H1 (cell line): ENCODE measurements at regions not wholly inside any gene's neighbourhood (a gene's known extent, or its start where the extent isn't known, plus 50 kb on each side); places are given as distances from the start of the nearest gene placed in this dataset.

Experiments used
- HDAC2 ChIP-seq, 2 experiments: fragments of 300-600 bp in 1 of 2; sonication (generic) in 1 of 2; IDR thresholded peaks; 2 replicates each; pipeline ENCODE4 v1.6.1; 2011 to 2012; ENCODE audit warnings: low read depth in 2 of 2, low read length in 2 of 2, mild to moderate bottlenecking in 2 of 2, moderate library complexity in 2 of 2, borderline replicate concordance in 1 of 2, inconsistent platforms in 1 of 2
- PHF8 ChIP-seq: fragments of 200-600 bp; sonication (generic); conservative IDR thresholded peaks from 2 replicates; pipeline ENCODE4 v1.7.1; 2012; ENCODE audit warnings: low read depth, mild to moderate bottlenecking, inconsistent platforms, low read length, moderate library complexity
- RAD21 ChIP-seq, 2 experiments: IDR thresholded peaks in 1 of 2; conservative IDR thresholded peaks in 1 of 2; 2 replicates each; pipeline ENCODE4 v1.6.1; 2011; ENCODE audit warnings: low read depth in 2 of 2, low read length in 2 of 2, improper control_type of control experiment in 1 of 2, inconsistent platforms in 1 of 2, mild to moderate bottlenecking in 1 of 2, moderate library complexity in 1 of 2
- RFX5 ChIP-seq: IDR thresholded peaks from 2 replicates; pipeline ENCODE4 v1.6.1; 2011; ENCODE audit warnings: low read depth, low read length, improper control_type of control experiment, borderline replicate concordance
- TBP ChIP-seq: IDR thresholded peaks from 2 replicates; pipeline ENCODE4 v1.6.1; 2011; ENCODE audit warnings: low read depth, low read length, improper control_type of control experiment

DNA sequence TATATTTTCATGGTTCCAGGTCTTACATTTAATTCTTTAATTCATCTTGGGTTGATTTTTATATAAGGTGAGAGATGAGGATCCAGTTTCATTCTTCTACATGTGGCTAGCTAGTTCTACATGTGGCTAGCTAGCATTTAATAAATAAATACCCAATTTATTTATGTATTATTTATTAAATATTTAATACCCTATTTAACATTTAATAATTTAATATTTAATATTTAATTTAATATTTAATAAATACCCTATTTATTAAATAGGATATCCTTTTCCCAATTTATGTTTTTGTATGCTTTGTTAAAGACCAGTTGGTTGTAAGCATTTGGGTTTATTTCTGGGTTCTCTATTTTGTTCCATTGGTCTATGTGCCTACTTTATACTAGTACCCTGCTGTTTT lies 111.0 kb upstream of the PCLO start (continued):
- TF ChIP-seq RFX5 (no peak), RAD21 (IDR thresholded peaks at IDR 0.05 in 1 of 2, conservative IDR thresholded peaks at IDR 0.05 in 1 of 2; ENCODE audit: low read depth in 2 of 2, low read length in 2 of 2) (no peak), TBP (no peak), PHF8 (no peak), HDAC2 (IDR thresholded peaks at IDR 0.05; ENCODE audit: borderline replicate concordance in 1 of 2, low read depth in 2 of 2, low read length in 2 of 2) (no peak)
